Liver (tissue), 3 donors: ENCODE measurements at regions not wholly inside any gene's neighbourhood (a gene's known extent, or its start where the extent isn't known, plus 50 kb on each side); places are given as distances from the start of the nearest gene placed in this dataset.

ENCODE experiments used
- HNF4G ChIP-seq: IDR thresholded peaks from 2 replicates; pipeline ENCODE4 v1.6.1; 2016; ENCODE audit warnings: antibody characterized with exemption
- RAD21 ChIP-seq, 2 donors: IDR thresholded peaks; 2 replicates each; pipeline ENCODE4 v1.6.1; 2016; ENCODE audit warnings: antibody characterized with exemption in 2 of 2, mild to moderate bottlenecking in 2 of 2
- RXRA ChIP-seq, 2 donors: IDR thresholded peaks; 2 replicates each; pipeline ENCODE4 v1.6.1; 2017 to 2018; ENCODE audit warnings: antibody characterized with exemption in 2 of 2, mild to moderate bottlenecking in 1 of 2
- TF ChIP-seq, protein P1 (sequence below): fragments of 150-350 bp; IDR thresholded peaks from 2 replicates; pipeline ENCODE4 v1.5.1; 2017; ENCODE audit warnings: improper control_type of control experiment, low read depth, low read length; ENCODE audit not compliant: missing input control
- donor health status: healthy.
- donor health status: healthy.

GRCh38 chr4:167893531-167893930 lies 198.8 kb upstream of the ANXA10 start:
- TF ChIP-seq, protein P1, sequence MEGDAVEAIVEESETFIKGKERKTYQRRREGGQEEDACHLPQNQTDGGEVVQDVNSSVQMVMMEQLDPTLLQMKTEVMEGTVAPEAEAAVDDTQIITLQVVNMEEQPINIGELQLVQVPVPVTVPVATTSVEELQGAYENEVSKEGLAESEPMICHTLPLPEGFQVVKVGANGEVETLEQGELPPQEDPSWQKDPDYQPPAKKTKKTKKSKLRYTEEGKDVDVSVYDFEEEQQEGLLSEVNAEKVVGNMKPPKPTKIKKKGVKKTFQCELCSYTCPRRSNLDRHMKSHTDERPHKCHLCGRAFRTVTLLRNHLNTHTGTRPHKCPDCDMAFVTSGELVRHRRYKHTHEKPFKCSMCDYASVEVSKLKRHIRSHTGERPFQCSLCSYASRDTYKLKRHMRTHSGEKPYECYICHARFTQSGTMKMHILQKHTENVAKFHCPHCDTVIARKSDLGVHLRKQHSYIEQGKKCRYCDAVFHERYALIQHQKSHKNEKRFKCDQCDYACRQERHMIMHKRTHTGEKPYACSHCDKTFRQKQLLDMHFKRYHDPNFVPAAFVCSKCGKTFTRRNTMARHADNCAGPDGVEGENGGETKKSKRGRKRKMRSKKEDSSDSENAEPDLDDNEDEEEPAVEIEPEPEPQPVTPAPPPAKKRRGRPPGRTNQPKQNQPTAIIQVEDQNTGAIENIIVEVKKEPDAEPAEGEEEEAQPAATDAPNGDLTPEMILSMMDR, result no peak
- TF ChIP-seq HNF4G, result no peak
- TF ChIP-seq RAD21 (IDR thresholded peaks at IDR 0.05), result no peak
- no peak for TF ChIP-seq RXRA (IDR thresholded peaks at IDR 0.05)
